NT2/D1 (cell line): ENCODE measurements at regions not wholly inside any gene's neighbourhood (a gene's known extent, or its start where the extent isn't known, plus 50 kb on each side); places are given as distances from the start of the nearest gene placed in this dataset.

Source experiments
- DNase-seq: peaks from one replicate; pipeline ENCODE4 v3.0.0-alpha.2; 2011; ENCODE audit warnings: low read depth, low spot score
- H3K27me3 ChIP-seq: 2 replicates; pipeline ENCODE4 v1.6.0; 2011; ENCODE audit warnings: mild to moderate bottlenecking; ENCODE audit not compliant: insufficient read length, insufficient read depth
- H3K36me3 ChIP-seq: 2 replicates; pipeline ENCODE4 v1.6.1; 2011; ENCODE audit warnings: mild to moderate bottlenecking, low read length, mixed read lengths; ENCODE audit not compliant: insufficient read depth, insufficient read length
- H3K4me1 ChIP-seq: 2 replicates; pipeline ENCODE4 v1.5.1; 2011; ENCODE audit not compliant: insufficient read depth, insufficient read length
- H3K4me3 ChIP-seq: 2 replicates; pipeline ENCODE4 v1.5.1; 2011; ENCODE audit warnings: low read depth; ENCODE audit not compliant: insufficient read length
- H3K9ac ChIP-seq: 2 replicates; pipeline ENCODE4 v1.6.0; 2011; ENCODE audit warnings: low read depth; ENCODE audit not compliant: insufficient read length
- H3K9me3 ChIP-seq: 2 replicates; pipeline ENCODE4 v1.5.1; 2011; ENCODE audit warnings: mild to moderate bottlenecking, low read length; ENCODE audit not compliant: insufficient read depth
- SUZ12 ChIP-seq: IDR thresholded peaks from 2 replicates; pipeline ENCODE4 v1.6.1; 2011; ENCODE audit not compliant: insufficient read length, insufficient read depth; ENCODE audit errors: extremely low read depth
- YY1 ChIP-seq: IDR thresholded peaks from 2 replicates; pipeline ENCODE4 v1.6.1; 2011; ENCODE audit not compliant: insufficient read length, insufficient read depth
- ZNF274 ChIP-seq: IDR thresholded peaks from 2 replicates; pipeline ENCODE4 v1.6.1; 2011; ENCODE audit warnings: mild to moderate bottlenecking, low read depth, low read length

DNA sequence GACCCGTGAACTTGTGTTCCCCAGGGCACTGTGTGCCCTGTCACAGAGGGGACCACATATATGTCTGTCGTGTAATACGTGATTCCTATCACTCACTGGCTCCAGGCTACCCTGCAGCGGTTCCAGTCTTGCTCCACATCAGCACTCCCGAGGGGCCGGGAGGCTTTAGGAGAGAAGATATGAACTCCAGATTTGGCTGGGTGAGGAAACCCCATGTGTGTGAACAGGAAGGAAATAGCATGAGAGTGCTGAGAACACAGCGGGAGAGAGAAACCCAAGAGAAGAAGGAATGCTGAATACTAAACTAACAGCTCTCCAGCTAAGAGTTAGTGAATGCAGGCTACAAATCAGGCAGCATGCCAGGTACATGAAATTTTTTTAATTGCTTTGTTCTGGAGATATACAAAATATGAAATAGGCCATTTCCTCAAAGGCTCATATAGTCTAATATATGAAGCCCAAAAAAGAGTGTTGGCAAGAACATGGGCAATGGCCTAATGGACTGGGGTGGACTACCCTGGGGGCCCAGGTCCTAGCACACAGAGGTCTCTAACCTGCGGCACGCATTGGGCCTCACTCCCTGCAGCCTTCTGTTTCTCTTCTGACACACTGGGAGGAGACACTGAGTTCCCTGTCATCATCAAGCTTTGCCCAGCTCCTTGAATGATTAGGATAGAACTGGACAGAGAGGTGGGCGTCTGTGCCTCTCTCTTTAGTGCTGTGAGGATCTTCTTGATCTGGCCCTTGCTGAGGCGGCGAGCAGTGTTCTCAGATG is 372.8 kb upstream of the RAB6C start:
- DNase-seq: no peak
- no peak overlapping the region for H3K4me3 ChIP-seq
- H3K9ac ChIP-seq: no peak overlapping the region
- H3K4me1 ChIP-seq: peaks cover 2% of the 10 kb centered on the region
- no peak for TF ChIP-seq SUZ12
- no peak for TF ChIP-seq ZNF274
- no peak for TF ChIP-seq YY1
- H3K9me3 ChIP-seq: no peaks in the 10 kb centered on the region; the same call in 1 of the 2 replicates
- no peaks in the 10 kb centered on the region for H3K36me3 ChIP-seq
- no peaks in the 10 kb centered on the region for H3K27me3 ChIP-seq

DNA sequence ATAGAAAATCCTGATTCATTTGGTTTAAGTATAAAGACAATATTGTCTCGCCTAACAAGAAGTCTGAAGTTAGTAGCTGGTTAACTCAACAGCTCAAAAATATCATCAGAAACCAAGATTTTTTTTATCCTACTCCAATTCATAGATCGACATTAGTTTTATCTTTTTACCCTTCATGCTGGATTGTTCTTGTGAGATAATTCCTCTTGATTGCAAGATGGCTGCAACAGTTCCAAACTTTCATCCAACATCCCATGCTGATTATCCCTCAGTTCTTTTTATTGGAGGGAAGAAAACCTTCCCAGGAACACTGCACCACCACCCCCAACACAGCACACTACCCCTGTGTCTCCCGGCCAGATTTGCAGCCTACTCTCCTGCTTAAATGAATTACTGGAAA is 370.2 kb upstream of the RAB6C start:
- H3K36me3 ChIP-seq: no peaks in the 10 kb centered on the region
- no peaks in the 10 kb centered on the region for H3K27me3 ChIP-seq
- TF ChIP-seq ZNF274 (no peak), YY1 (no peak), SUZ12 (no peak)
- no peak for DNase-seq
- H3K9ac ChIP-seq: no peak overlapping the region
- no peaks in the 10 kb centered on the region for H3K9me3 ChIP-seq
- peaks cover 2% of the 10 kb centered on the region for H3K4me1 ChIP-seq
- no peak overlapping the region for H3K4me3 ChIP-seq

DNA sequence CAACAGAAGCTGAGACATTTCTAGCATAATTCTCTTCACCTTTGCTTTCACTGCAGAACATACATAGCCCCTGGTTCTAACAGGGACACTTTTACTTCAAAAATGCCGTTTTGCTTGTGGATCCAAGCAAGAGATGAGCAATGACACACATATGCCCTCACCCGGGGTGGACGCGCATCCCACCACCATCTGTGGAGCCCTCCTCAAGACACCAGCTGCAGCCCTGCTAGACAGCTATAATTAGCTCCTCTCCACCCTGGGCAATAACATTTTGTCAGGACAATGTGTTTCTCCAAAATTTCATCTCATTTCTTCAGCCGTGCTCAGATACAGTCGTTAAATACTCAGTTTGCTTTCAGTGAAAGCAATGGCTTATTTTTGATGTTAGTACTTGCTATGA is 368.7 kb upstream of the RAB6C start:
- no peaks in the 10 kb centered on the region for H3K36me3 ChIP-seq
- TF ChIP-seq YY1 (no peak), ZNF274 (no peak), SUZ12 (no peak)
- no peak for DNase-seq
- no peaks in the 10 kb centered on the region for H3K9me3 ChIP-seq
- no peak overlapping the region for H3K4me3 ChIP-seq
- peaks cover 2% of the 10 kb centered on the region for H3K4me1 ChIP-seq
- H3K27me3 ChIP-seq: no peaks in the 10 kb centered on the region
- no peak overlapping the region for H3K9ac ChIP-seq

DNA sequence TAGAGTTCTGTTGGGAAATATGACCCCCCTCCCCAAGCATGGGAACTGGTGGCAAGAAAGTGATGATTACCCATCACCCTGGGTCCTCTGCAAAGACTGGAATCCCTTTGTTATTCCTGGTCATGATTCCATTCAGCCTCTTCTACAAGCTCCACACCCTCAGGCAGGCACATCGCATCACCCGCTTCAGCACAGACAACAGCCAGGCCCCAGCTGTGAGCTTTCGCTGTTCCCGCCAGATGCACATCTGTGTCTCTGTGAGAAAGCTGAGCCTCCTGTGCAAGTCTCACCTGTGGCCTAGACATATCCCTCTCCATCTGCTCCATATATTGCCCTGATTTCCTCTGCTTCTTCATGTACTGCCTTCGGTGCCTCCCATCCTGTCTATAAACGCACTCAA is 368.0 kb upstream of the RAB6C start:
- TF ChIP-seq YY1: no peak
- no peak for TF ChIP-seq ZNF274
- no peak for TF ChIP-seq SUZ12
- Histone ChIP-seq H3K36me3 (no peaks in the 10 kb centered on the region), H3K27me3 (no peaks in the 10 kb centered on the region), H3K9me3 (no peaks in the 10 kb centered on the region), H3K9ac (no peak overlapping the region), H3K4me1 (peaks cover 2% of the 10 kb centered on the region), H3K4me3 (no peak overlapping the region)
- peak; percentile 32 for DNase-seq

DNA sequence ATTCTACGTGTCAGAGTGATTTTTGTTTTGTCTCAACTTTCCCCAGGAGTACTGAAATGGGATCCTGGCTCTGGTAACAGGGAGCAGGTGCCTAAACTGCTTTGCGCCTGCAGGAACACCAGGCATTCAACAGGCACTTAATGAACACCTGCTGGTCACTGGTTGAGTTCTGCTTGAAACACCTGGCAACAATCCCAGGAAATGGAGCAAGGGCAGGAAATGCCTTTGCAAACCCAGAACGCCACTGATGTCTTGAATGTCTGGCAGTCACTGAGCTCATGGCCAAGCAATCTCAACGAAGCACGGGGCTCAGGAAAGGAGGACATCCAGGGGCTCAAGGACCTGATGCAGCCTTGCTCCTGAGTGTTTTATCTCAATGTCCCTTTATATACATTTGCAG is 360.0 kb upstream of the RAB6C start:
- no peak overlapping the region for H3K9ac ChIP-seq
- H3K27me3 ChIP-seq: no peaks in the 10 kb centered on the region
- no peaks in the 10 kb centered on the region for H3K36me3 ChIP-seq
- no peak overlapping the region for H3K4me3 ChIP-seq
- DNase-seq: no peak
- no peaks in the 10 kb centered on the region for H3K9me3 ChIP-seq
- H3K4me1 ChIP-seq: peaks cover 3% of the 10 kb centered on the region
- TF ChIP-seq YY1 (no peak), SUZ12 (no peak), ZNF274 (no peak)

DNA sequence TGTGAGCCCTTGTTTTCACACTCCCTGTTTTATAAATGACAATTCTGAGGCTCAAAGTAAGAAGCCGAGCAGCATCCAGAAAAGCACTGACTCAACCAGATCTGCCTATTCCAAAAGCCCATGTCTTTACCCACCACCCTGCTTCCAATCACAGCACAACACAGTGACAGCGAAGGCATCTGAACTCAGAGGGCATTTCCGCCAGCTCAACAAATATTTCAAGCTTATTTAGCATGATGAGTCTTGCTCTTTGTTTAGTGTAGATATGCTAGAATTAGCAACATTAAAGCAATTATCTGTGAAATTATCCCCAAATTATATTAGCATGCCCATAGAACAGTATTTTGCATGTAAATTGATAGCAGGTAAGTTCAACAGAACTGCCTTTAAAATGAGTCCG is 359.1 kb upstream of the RAB6C start:
- H3K36me3 ChIP-seq: no peaks in the 10 kb centered on the region
- DNase-seq: no peak
- peaks cover 3% of the 10 kb centered on the region for H3K4me1 ChIP-seq
- no peak for TF ChIP-seq ZNF274
- TF ChIP-seq YY1: no peak
- TF ChIP-seq SUZ12: no peak
- H3K9ac ChIP-seq: no peak overlapping the region
- H3K4me3 ChIP-seq: no peak overlapping the region
- no peaks in the 10 kb centered on the region for H3K27me3 ChIP-seq
- H3K9me3 ChIP-seq: no peaks in the 10 kb centered on the region

DNA sequence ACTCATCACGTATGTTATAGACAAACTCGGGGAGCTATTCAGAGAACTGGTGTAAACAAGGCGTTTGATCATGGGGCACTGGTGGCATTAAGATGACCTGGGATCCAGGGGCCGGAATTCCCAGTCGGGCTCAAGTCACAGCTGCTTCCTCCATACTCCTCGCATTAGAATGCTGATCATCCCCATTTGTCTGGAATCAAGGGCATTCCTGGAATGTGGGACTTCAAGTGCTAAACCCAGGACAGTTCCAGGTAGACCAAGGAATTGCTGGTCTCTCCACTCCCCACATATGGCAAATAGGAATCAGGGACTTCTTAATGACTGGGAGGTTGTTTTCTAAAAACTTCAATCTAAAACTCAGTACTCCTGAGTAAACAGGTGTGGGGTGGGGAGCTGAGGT is 355.7 kb upstream of the RAB6C start:
- no peaks in the 10 kb centered on the region for H3K27me3 ChIP-seq
- H3K9me3 ChIP-seq: no peaks in the 10 kb centered on the region
- no peak for TF ChIP-seq YY1
- TF ChIP-seq ZNF274: no peak
- TF ChIP-seq SUZ12: no peak
- H3K36me3 ChIP-seq: no peaks in the 10 kb centered on the region
- H3K4me1 ChIP-seq: peaks cover 5% of the 10 kb centered on the region
- no peak overlapping the region for H3K9ac ChIP-seq
- DNase-seq: no peak
- no peak overlapping the region for H3K4me3 ChIP-seq
